GM23338 (cell line): ENCODE measurements at regions not wholly inside any gene's neighbourhood (a gene's known extent, or its start where the extent isn't known, plus 50 kb on each side); places are given as distances from the start of the nearest gene placed in this dataset.

Experiments
- ATAC-seq: fragments of 200-7000 bp; cut with Tn5 transposase; 3 replicates; pipeline ENCODE4 v1.9.1; 2020
- DNase-seq: peaks from one replicate; pipeline ENCODE4 v3.0.0-alpha.2; 2015; ENCODE audit warnings: low spot score
- H2AFZ ChIP-seq: fragments of 200-600 bp; sonication (generic); 2 replicates; pipeline ENCODE4 v1.8.0; 2016; ENCODE audit warnings: antibody characterized with exemption, mild to moderate bottlenecking, moderate library complexity
- H3F3A ChIP-seq: fragments of 200-600 bp; sonication (generic); replicated peaks from 2 replicates; pipeline ENCODE4 v1.8.0; 2017; ENCODE audit warnings: antibody characterized with exemption, mixed run types, low read depth
- H3K27ac ChIP-seq: fragments of 200-600 bp; sonication (generic); 2 replicates; pipeline ENCODE4 v1.6.1; 2016; ENCODE audit warnings: low read depth
- H3K27me3 ChIP-seq: fragments of 200-600 bp; sonication (generic); 2 replicates; pipeline ENCODE4 v1.8.0; 2016; ENCODE audit warnings: mild to moderate bottlenecking, mixed run types, moderate library complexity; ENCODE audit not compliant: insufficient read depth
- H3K36me3 ChIP-seq: fragments of 200-600 bp; sonication (generic); 2 replicates; pipeline ENCODE4 v1.8.0; 2016; ENCODE audit warnings: mild to moderate bottlenecking; ENCODE audit not compliant: insufficient read depth
- H3K4me1 ChIP-seq: fragments of 200-600 bp; sonication (generic); 2 replicates; pipeline ENCODE4 v1.8.0; 2016; ENCODE audit warnings: mild to moderate bottlenecking, moderate library complexity; ENCODE audit not compliant: insufficient read depth
- H3K4me2 ChIP-seq: fragments of 200-600 bp; sonication (generic); 2 replicates; pipeline ENCODE4 v1.7.1; 2017; ENCODE audit warnings: mixed run types
- H3K4me3 ChIP-seq: fragments of 200-600 bp; sonication (generic); 2 replicates; pipeline ENCODE4 v1.6.1; 2016; ENCODE audit warnings: mixed run types
- H3K79me2 ChIP-seq: fragments of 200-600 bp; sonication (generic); replicated peaks from 2 replicates; pipeline ENCODE4 v1.8.0; 2017; ENCODE audit warnings: mild to moderate bottlenecking; ENCODE audit not compliant: insufficient read depth
- H3K9me2 ChIP-seq: fragments of 200-600 bp; sonication (generic); 2 replicates; pipeline ENCODE4 v1.8.0; 2017; ENCODE audit not compliant: insufficient read depth
- H4K20me1 ChIP-seq: fragments of 200-600 bp; sonication (generic); replicated peaks from 2 replicates; pipeline ENCODE4 v1.8.0; 2017; ENCODE audit warnings: mild to moderate bottlenecking; ENCODE audit not compliant: insufficient read depth
- H3K27ac Mint-ChIP-seq: 2 replicates; pipeline ENCODE4 v1.8.0; 2020; ENCODE audit warnings: inconsistent platforms, mild to moderate bottlenecking, moderate library complexity, mixed read lengths
- H3K27me3 Mint-ChIP-seq: 3 replicates; pipeline ENCODE4 v1.8.0; 2022; ENCODE audit warnings: low read depth, mild to moderate bottlenecking, moderate library complexity, mixed read lengths, inconsistent platforms; ENCODE audit not compliant: insufficient read depth, poor library complexity
- H3K36me3 Mint-ChIP-seq: 3 replicates; pipeline ENCODE4 v1.8.0; 2021; ENCODE audit warnings: low read depth, mild to moderate bottlenecking, inconsistent platforms, moderate library complexity, mixed read lengths
- H3K4me1 Mint-ChIP-seq: 3 replicates; pipeline ENCODE4 v1.8.0; 2020; ENCODE audit warnings: mild to moderate bottlenecking, inconsistent platforms, mixed read lengths
- H3K4me3 Mint-ChIP-seq: 3 replicates; pipeline ENCODE4 v1.8.0; 2021; ENCODE audit warnings: moderate library complexity, mild to moderate bottlenecking, inconsistent platforms, mixed read lengths
- H3K9me3 Mint-ChIP-seq: 3 replicates; pipeline ENCODE4 v1.8.0; 2020; ENCODE audit warnings: moderate library complexity, mild to moderate bottlenecking, inconsistent platforms, mixed read lengths
- EZH2 ChIP-seq: fragments of 200-600 bp; sonication (generic); IDR thresholded peaks from one replicate; pipeline ENCODE4 v1.8.0; 2017; ENCODE audit warnings: antibody characterized with exemption, mild to moderate bottlenecking, low read depth; ENCODE audit not compliant: unreplicated experiment
- EZH2phosphoT487 ChIP-seq: fragments of 200-600 bp; sonication (generic); IDR thresholded peaks from one replicate; pipeline ENCODE4 v1.8.1; 2018; ENCODE audit warnings: antibody characterized with exemption; ENCODE audit not compliant: unreplicated experiment
- REST ChIP-seq: IDR thresholded peaks from one replicate; pipeline ENCODE4 v1.6.1; 2018; ENCODE audit warnings: antibody characterized with exemption; ENCODE audit not compliant: unreplicated experiment
- ZNF114 ChIP-seq: fragments of 250-450 bp; sonication (Bioruptor Pico); IDR thresholded peaks from 2 replicates; pipeline ENCODE4 v1.5.0; 2020; ENCODE audit warnings: mild to moderate bottlenecking, moderate library complexity
- ZNF331 ChIP-seq: fragments of 250-450 bp; sonication (Bioruptor Pico); IDR thresholded peaks from 2 replicates; pipeline ENCODE4 v1.5.0; 2020; ENCODE audit warnings: low read depth, mild to moderate bottlenecking, moderate library complexity
- ZNF462 ChIP-seq: fragments of 250-450 bp; sonication (Bioruptor Pico); IDR thresholded peaks from 2 replicates; pipeline ENCODE4 v1.5.0; 2020; ENCODE audit warnings: mild to moderate bottlenecking, moderate library complexity

GRCh38 chr6:140178520-140178919 is 804.1 kb upstream of the CITED2 start:
- Histone ChIP-seq H3K27ac (no peak overlapping the region), H3K36me3 (no peaks in the 10 kb centered on the region), H2AFZ (no peak overlapping the region), H3K4me3 (no peak overlapping the region), H3K9me2 (no peaks in the 10 kb centered on the region), H3F3A (no peaks in the 10 kb centered on the region), H3K4me2 (no peak overlapping the region), H3K4me1 (no peaks in the 10 kb centered on the region), H3K27me3 (no peaks in the 10 kb centered on the region), H3K79me2 (no peaks in the 10 kb centered on the region), H4K20me1 (no peaks in the 10 kb centered on the region)
- ATAC-seq (no peak), DNase-seq (no peak)
- Mint-ChIP-seq H3K4me1 (no peaks in the 10 kb centered on the region), H3K36me3 (no peaks in the 10 kb centered on the region), H3K9me3 (no peaks in the 10 kb centered on the region), H3K27ac (no peak overlapping the region), H3K4me3 (no peak overlapping the region), H3K27me3 (no peaks in the 10 kb centered on the region)
- TF ChIP-seq EZH2phosphoT487 (no peak), EZH2 (no peak), ZNF331 (CRISPR knock-in tag) (no peak), ZNF114 (no peak), ZNF462 (CRISPR knock-in tag) (no peak), REST (no peak)
